HG02981 (cell line): ENCODE measurements at regions not wholly inside any gene's neighbourhood (a gene's known extent, or its start where the extent isn't known, plus 50 kb on each side); places are given as distances from the start of the nearest gene placed in this dataset.

Experiments
- ATAC-seq: cut with Tn5 transposase; IDR thresholded peaks from one replicate; pipeline ENCODE4 v1.9.1; 2021; ENCODE audit warnings: mild to moderate bottlenecking, moderate library complexity; ENCODE audit not compliant: unreplicated experiment

GRCh38 chr4:115956054-115956796 is 842.8 kb upstream of the NDST4 start:
- ATAC-seq: peak; percentile 57

GRCh38 chr4:115950806-115951205 is 837.4 kb upstream of the NDST4 start:
- no peak for ATAC-seq

GRCh38 chr4:115949974-115950743 is 836.7 kb upstream of the NDST4 start:
- ATAC-seq: peak; percentile 83

GRCh38 chr4:115945026-115945425 is 831.6 kb upstream of the NDST4 start:
- no peak for ATAC-seq

GRCh38 chr4:115944146-115944905 is 830.9 kb upstream of the NDST4 start:
- ATAC-seq: no peak

- ATAC-seq: no peak
These were observed 825.5 kb upstream of the NDST4 start for GRCh38 chr4:115938764-115939443.

GRCh38 chr4:115929373-115929772 is 816.0 kb upstream of the NDST4 start:
- ATAC-seq: no peak

GRCh38 chr4:115927382-115927781 is 814.0 kb upstream of the NDST4 start:
- no peak for ATAC-seq

GRCh38 chr4:115923152-115923551 is 809.7 kb upstream of the NDST4 start:
- ATAC-seq: peak; percentile 57

- no peak for ATAC-seq
These were observed 807.2 kb upstream of the NDST4 start for GRCh38 chr4:115920637-115921036.

GRCh38 chr4:115918149-115918548 is 804.7 kb upstream of the NDST4 start:
- ATAC-seq: no peak

GRCh38 chr4:115906428-115906827 is 793.0 kb upstream of the NDST4 start:
- no peak for ATAC-seq

GRCh38 chr4:115883847-115884246 is 770.4 kb upstream of the NDST4 start:
- ATAC-seq: no peak

- no peak for ATAC-seq
These were observed 769.8 kb upstream of the NDST4 start for GRCh38 chr4:115883231-115883630.

GRCh38 chr4:115873048-115873447 is 759.6 kb upstream of the NDST4 start:
- no peak for ATAC-seq

GRCh38 chr4:115871596-115871995 is 758.2 kb upstream of the NDST4 start:
- ATAC-seq: no peak

GRCh38 chr4:115866364-115866896 is 753.0 kb upstream of the NDST4 start:
- ATAC-seq: no peak

- no peak for ATAC-seq
These were observed 752.3 kb upstream of the NDST4 start for GRCh38 chr4:115865736-115866135.

GRCh38 chr4:115852767-115853091 is 739.3 kb upstream of the NDST4 start:
- no peak for ATAC-seq

- peak; percentile 78 for ATAC-seq
These were observed 738.7 kb upstream of the NDST4 start for GRCh38 chr4:115851918-115852766.
